Suppressor macrophage treated with lipopolysaccharide for 4 hours (primary cell): ENCODE measurements at regions not wholly inside any gene's neighbourhood (a gene's known extent, or its start where the extent isn't known, plus 50 kb on each side); places are given as distances from the start of the nearest gene placed in this dataset.
"Not testable (repeated sequence)": the region's sequence is repeated elsewhere in the genome, so short reads cannot be mapped to it uniquely, and the experiment has no call there.

Experiments
- DNase-seq: peaks from one replicate; pipeline ENCODE4 v3.0.0-alpha.2; 2020

DNA sequence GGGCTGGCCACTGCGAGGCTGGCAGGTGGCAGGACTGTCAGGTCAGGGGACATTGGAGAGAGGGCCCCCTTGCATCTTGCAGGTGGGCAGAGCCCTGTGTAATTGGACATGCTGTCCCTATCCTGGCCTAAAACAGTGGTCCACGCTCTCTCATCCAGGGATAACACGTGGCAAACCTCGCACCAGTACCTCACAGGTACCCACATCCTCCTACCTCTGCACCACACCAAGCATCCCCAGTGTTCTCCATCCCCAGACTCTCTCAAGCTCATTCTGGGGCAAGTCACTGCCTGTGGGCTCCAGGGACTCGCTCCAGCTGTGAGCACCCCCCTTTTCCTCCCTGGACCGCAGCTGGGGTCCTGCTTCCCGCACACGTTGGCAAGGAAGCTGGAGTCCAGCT is 212.3 kb upstream of the LRRC61 start:
- not testable (repeated sequence) for DNase-seq

DNA sequence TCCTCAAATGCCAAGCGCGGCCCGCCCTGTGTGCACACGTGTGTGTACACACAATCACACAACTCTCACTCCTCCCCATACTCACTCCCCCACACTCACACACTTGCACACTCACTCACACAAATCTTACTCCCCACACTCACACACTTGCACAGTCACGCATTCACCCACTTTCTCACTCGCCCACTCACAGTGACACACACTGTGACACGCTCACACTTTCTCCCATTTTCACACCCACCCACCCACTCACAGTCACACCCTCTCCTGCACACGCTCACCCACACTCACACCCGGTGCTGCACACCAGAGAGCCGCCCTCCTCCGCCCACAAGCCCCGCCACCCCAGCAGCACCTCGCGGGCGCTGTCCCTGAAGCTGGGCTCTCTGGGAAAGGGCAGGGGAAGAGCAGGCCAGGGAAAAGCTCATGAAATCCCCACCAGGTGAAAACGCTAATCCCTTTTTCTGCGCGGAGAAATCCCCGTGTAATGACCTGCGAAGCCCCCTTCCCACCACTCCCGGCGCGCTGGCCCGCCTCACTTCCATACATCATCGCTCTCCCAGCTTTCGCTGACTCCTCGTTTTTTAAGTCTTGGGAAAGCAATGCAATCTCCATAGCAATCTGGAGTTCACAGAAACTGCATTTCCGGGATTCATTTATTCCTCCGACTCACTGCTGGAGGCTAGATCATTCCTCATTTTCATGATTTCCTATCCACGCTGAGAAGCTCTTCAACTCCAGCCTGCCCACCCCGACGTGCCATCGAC is 211.6 kb upstream of the LRRC61 start:
- not testable (repeated sequence) for DNase-seq

DNA sequence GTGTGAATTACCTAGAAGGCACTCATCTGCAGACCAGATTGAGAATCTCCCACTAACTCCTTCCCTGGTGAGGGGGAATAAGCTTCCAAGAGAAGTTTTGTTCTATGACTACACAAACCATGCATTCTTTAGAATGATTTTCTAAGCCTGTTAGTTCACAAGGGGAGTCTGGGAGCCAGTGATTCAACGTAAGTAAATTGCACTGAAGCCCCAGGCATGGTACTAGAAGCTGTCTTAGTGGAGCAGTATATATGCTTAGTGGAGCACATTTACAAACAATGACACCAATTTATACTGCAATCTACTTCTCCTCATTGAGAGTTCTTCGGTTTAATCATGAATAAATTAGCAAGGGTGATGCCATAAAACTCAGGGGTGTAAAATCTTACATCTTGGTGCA is 209.9 kb upstream of the LRRC61 start:
- DNase-seq = not testable (repeated sequence)

DNA sequence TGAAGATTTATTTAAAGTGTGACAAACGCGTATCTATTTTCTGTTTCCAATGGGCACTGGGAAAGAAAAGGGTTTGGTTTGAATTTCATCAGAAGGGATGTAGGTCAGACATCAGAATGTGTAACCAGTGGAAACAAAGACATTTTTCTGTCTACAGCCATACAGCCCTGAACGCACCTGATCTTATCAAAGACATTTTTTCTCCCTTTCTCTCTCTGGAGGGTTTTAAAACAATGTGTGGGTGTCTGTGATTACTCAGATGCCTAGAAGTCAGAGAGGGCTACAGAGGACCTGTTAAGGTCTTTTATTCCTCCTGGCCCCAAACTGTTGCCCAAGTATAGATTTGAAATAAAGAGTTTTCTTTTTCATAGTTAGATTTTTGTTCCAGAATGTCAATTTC is 208.6 kb upstream of the LRRC61 start:
- not testable (repeated sequence) for DNase-seq

DNA sequence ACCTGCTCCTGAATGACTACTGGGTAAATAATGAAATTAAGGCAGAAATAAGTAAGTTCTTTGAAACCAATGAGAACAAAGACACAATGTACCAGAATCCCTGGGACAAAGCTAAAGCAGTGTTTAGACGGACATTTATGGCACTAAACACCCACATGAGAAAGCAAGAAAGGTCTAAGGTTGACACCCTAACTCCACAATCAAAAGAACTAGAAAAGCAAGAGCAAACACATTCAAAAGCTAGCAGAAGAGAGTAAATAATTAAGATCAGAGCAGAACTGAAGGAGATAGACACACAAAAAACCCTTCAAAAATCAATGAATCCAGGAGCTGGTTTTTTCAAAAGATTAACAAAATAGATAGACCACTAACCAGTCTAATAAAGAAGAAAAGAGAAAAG is 203.2 kb upstream of the LRRC61 start:
- not testable (repeated sequence) for DNase-seq

DNA sequence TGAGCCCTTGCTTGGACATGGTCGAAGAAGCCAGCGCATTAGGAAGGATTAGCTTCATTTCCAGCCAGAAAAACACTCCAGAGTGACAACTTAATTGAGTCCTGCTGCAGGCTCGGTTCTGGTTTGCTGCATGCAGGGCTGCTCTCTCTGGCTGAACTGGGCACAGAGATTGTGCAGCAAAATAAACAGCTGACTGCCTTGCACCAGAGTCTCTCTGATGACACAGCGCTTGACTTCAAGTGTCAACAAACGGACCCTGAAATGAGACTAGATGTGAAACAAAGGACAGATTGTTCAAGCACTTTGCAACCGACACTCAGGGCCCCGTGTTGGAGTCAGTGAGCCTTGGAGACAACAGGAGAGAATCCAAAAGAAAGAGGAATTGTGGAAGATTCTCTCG is 197.3 kb upstream of the LRRC61 start:
- DNase-seq = not testable (repeated sequence)

DNA sequence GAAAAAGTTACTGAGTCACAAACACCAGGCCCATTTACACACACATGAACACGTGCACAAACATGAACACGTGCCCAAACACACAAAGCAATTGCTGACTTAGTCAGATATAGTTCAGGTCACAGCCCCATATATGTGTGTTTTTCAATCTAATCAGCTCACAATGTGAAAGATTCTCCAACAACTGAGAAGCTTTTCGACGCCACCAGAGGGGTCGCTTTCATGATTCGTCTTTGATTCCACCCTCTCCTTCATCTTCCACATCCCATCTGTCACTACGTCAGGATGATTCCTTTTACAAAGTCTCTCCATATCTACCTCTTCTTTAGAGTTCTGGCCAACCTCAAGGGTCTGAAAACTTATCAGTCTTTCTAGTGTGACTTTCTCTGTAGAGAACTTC is 188.7 kb upstream of the LRRC61 start:
- not testable (repeated sequence) for DNase-seq

DNA sequence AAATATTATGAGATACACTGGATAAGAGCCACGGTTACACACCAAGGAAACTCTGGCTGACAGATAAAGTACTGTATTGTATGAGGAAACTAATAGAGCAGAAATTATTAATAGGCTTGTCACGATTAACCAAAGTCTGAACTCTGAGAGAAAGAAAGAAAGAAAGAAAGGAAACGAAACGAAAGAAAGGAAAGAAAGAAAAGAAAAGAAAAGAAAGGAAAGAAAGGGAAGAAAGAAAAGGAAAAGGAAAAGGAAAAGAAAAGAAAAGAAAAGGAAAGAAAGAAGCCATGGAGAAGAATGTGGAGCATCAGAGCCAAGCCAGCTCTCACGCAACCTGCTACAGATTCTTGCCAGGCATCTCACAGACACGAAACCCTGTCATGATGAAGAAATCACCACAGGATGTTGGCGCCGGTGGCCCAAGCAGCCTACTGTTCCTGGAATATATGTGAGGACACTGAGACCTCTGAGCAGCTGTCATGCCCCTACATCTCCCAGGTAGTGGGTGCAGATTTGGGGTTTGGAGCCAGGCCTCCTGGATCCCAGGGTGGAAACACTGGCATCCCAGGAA is 187.4 kb upstream of the LRRC61 start:
- not testable (repeated sequence) for DNase-seq

DNA sequence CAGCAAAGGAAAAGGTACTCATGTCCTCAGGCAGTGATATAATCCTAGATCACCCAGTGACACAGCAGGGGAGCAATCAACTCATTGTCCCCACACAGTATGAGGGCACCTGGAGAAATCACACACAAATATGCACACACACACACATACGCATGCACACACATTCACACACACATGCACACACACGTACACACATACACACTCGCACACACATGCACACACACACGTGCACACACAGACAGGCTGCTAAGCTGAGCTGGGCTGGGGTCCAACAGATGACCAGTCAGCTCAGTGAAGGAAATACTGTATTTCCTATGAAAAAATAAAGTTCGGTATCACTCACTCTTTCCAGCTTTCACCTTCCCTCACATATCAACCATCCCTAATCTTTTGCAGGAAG is 183.3 kb upstream of the LRRC61 start:
- not testable (repeated sequence) for DNase-seq

DNA sequence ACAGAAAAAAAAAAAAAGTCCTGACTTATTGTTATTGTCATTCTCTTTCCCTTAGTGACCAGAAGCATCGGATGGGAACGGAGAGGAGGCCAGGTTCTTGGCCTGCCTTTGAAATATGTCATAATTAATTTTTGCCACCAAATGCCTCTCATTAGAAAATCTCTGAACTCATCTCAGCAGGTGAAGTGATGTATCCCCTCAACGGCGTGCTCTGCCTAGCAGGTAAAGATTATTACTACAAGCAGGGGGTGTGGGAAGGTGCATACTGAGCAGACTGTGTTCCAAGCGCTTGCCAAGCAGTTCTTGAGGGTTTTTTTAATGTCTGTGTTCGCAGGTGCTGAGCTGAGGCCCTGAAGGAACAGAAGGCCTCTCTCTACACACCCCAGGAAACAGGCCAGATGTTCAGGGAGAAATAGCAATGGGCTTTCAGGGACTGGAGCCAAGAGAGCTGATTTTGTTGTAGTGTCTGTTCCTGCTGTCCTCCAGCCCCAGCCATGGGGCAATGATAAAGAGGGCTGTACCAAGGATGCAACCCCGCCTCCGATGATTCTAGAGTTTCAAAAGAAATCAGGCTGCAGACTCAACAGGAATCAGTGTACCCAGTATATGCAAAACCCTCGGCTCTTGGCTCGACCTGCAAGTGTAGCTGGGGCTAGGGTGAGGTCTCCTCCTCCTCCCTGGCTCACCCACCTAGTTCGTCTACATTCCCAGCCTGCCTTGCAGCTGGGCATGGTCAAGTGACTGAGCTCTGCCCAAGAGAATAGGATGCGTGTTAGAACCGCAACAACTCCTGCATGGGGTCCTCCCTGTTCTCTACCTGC is 181.4 kb upstream of the LRRC61 start:
- DNase-seq = not testable (repeated sequence)

DNA sequence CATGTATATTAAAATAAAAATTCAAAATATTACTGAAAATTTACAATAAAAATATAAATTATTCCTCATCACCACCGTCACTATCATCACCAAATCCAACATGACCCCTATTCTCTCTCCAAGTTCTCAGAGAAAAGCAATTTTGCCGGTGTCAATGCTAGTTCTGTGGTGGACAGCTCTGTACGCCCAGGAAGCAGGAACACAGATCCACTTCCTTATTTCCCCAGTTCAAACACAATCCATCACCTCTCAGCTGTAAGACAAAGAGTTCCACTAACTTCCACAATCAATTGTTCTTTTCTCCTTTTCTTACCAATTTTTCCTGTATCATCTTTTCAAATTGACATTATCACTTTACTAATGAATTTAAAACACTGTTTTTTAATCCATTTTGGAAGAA is 177.0 kb upstream of the LRRC61 start:
- not testable (repeated sequence) for DNase-seq

DNA sequence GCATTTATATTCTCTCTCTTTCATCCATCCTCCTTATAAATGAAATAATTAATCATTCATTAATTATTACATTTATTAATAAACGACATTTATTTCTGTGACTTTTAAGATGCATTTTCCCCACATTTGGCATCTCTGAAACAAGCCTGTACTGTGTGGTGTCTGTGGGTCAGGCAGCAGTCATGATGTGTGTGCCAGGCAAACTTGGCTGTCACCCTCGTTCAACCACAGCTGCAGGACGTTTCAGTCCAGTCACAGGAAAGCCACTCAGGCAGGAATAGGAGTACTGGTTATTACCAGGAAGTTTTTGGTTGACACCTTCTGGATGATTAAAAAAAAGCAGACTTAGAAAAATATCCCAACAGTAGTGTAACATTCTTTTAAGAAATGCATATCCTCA is 175.6 kb upstream of the LRRC61 start:
- not testable (repeated sequence) for DNase-seq

DNA sequence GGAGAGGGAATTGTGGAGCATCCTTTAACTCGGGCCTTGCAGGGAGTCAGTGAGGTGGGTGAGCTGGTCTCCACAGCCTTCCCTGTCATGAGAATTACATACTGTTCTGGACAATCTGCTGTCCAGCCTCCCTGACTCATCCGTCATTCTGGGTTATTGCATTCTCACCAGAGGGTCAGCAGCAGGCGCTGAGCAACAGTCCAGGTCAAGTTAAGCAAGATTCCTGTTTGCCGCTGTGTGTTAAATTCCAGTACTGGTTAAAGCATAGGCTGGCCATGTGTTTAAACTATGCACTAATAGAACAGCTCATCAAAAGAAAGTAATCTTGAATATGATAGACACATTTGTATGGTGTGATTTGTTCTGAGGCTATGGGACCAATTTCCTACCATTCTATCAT is 167.1 kb upstream of the LRRC61 start:
- DNase-seq = not testable (repeated sequence)

DNA sequence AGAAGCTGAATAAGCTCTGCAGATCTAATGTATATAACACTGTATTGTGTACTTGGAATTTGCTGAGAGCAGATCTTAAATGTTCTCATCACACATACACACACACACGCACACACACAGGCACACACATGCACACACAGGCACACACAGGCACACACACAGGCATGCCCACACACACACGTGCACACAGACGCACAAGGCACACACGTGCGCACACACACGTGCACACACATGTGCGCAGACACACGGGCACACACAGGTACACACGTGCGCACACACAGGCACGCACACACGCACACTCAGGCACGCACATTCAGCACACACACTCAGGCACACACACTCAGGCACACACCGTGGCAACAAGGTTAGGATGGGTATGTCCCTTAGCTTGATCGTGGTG is 164.5 kb upstream of the LRRC61 start:
- not testable (repeated sequence) for DNase-seq

DNA sequence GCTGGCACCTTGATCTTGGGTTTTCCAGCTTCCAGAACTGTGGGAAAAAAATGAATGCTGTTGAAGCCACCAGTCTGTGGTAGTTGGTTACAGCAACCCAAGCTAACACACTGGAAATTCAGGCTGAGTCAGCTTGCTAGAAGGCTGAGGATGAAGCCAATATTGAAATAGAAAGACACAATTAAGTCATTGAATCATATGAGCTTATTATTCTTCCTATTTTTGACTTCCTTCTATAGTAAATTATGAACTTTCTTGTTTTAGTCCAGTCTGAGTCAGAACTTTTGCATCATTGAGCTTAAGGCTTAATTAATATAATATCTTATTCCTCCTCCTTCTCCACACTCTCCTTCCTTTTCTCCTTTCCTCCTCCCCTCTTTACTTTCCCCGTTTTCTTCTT is 153.6 kb upstream of the LRRC61 start:
- peak; percentile 60 for DNase-seq

DNA sequence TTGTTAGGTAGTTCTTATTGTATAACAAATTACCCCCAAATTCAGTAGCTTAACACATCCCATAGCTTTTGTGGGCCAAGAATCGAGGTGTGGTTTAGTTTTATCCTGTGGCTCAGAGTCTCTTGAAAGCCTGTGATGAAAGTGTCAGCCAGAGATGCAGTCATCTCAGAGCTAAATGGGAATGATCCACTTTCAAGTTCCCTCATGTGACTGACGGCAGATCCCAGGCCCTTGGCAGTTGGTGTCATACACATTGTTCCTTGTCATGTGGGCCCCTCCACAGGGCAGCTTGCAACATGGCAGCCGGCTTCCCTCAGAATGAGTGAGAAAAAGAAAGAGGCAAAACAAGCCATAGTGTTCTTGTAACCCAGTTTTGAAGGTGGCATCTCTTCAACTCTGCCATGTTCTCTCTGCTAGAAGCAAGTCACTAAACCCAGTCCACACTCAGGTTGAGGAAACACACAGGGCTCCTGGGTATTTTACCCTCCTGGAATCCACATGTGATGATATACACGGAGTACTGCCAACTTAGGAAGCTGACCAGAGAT is 153.1 kb upstream of the LRRC61 start:
- peak; percentile 44 for DNase-seq

DNA sequence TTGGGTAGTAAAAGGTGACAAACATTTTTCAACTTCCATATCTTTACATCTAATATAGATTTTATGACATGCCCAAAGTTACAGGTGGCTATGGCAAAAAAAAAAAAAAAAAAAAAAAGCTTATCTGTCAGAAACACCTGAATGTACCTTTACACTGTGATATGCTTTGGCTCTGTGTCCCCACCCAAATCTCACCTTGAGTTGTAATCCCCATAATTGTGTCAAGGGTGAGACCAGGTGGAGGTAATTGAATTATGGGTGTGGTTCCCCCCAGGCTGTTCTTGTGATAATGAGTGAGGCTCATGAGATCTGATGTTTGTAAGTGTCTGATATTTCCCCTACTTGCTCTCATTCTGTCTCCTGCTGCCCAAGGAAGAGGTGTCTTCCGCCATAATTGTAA is 139.6 kb upstream of the LRRC61 start:
- not testable (repeated sequence) for DNase-seq

DNA sequence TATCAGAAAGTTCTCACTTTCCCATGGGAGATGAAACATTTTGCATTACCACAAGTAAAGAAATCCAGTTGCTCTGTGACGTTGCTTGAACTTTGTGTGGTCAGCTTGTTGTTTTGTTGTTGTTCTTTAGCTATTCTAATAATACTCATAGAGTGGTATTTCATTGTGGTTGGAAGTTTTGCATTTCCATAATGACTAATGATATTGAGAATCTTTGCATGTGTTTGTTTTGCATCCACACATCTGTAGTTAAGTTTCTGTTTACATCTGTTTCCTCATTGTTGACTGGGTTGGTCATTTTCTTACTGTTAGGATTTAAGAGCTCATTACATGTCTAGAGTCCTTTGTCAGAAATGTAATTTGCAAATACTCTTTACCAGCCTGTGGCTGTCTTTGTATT is 133.2 kb upstream of the LRRC61 start:
- DNase-seq = not testable (repeated sequence)

DNA sequence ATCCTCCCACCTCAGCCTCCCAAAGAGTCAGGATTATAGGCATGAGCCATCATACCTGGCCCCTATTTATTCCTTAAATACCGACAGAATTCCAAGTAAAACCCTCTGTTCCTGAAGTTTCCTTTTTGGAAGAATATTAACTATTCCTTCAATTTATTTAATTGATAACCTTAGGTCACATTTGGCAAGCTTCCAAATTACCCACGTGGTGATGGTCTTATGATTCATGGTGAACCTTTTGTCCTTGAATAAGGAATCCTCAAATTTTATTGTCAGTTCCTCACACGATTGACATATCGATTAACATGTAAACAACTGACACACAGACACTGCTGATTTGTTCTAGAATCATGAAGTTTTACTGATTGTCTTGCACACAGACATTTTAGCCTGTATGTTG is 130.6 kb upstream of the LRRC61 start:
- DNase-seq = not testable (repeated sequence)

DNA sequence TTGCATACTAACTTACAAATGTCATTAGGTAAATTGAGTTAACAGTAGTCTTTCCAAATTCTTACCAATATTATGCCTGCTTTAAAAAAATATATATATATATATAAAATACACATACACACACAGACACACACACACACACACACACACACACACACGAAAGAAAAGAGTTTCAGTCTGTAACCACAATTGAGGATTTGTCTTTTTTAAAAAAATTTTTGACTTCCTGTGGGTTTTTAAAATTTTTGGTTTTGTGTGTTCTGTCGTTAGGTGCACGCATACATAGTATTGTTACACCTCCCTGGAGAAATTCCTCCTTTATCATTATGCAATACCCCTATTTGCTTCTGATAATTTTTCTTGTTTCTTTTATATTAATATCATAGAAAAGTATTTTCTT is 129.3 kb upstream of the LRRC61 start:
- not testable (repeated sequence) for DNase-seq
